Gastrocnemius medialis (tissue), 4 donors: ENCODE measurements at regions not wholly inside any gene's neighbourhood (a gene's known extent, or its start where the extent isn't known, plus 50 kb on each side); places are given as distances from the start of the nearest gene placed in this dataset.

Experiments
- CTCF ChIP-seq, 5 experiments: fragments of 450-650 bp in 3 of 5; fragments of 200-600 bp in 2 of 5; sonication (generic) in 2 of 5; IDR thresholded peaks in 4 of 5; conservative IDR thresholded peaks in 1 of 5; 1 replicate in 4 of 5; 2 replicates in 1 of 5; pipeline ENCODE4 v1.5.1; 2016 to 2019; ENCODE audit warnings: antibody characterized with exemption in 5 of 5, mild to moderate bottlenecking in 3 of 5, moderate library complexity in 3 of 5
- POLR2A ChIP-seq, 2 donors: fragments of 450-650 bp; IDR thresholded peaks; one replicate each; pipeline ENCODE4 v1.6.1; 2017; ENCODE audit warnings: antibody characterized with exemption in 2 of 2, mild to moderate bottlenecking in 2 of 2, moderate library complexity in 2 of 2

GRCh38 chr12:85623763-85624162 lies 212.4 kb downstream of the RASSF9 start:
- TF ChIP-seq CTCF (IDR thresholded peaks at IDR 0.05 in 4 of 5, conservative IDR thresholded peaks at IDR 0.05 in 1 of 5), result no peak
- no peak for TF ChIP-seq POLR2A (IDR thresholded peaks at IDR 0.05)
